ENCODE measurements at regions not wholly inside any gene's neighbourhood (a gene's known extent, or its start where the extent isn't known, plus 50 kb on each side); places are given as distances from the start of the nearest gene placed in this dataset.
"Not testable (repeated sequence)": the region's sequence is repeated elsewhere in the genome, so short reads cannot be mapped to it uniquely, and the experiment has no call there.

- TF ChIP-seq CTCF (IDR thresholded peaks at IDR 0.05; ENCODE audit: control extremely low read depth, extremely low read depth, low read depth, missing control alignments): no peak
- POLR2A ChIA-PET: no interaction called here
- CTCF ChIA-PET: no interaction called here
- DNase-seq (ENCODE audit: extremely low spot score): no peak
Observed at GRCh38 chr3:20552605-20553275, 366.7 kb upstream of the SGO1 start.

- CTCF ChIA-PET; DNase-seq (ENCODE audit: extremely low spot score); POLR2A ChIA-PET: not testable (repeated sequence)
Observed at GRCh38 chr3:20547361-20548269, 361.6 kb upstream of the SGO1 start.

- DNase-seq (ENCODE audit: extremely low spot score): no peak
- CTCF ChIA-PET: no interaction called here
- POLR2A ChIA-PET: no interaction called here
- no peak for TF ChIP-seq CTCF (IDR thresholded peaks at IDR 0.05; ENCODE audit: control extremely low read depth, extremely low read depth, low read depth, missing control alignments)
Observed at GRCh38 chr3:20546636-20547035, 360.6 kb upstream of the SGO1 start.

GRCh38 chr3:20543535-20544226 is 357.7 kb upstream of the SGO1 start:
- no peak for DNase-seq (ENCODE audit: extremely low spot score)
- CTCF ChIA-PET: interaction anchor here (0.7 kb wide), 2 partner anchors 13 to 33 kb away, joined by 3 read pairs; no protein-coding TSS in a partner anchor
- POLR2A ChIA-PET: no interaction called here
- no peak for TF ChIP-seq CTCF (IDR thresholded peaks at IDR 0.05; ENCODE audit: control extremely low read depth, extremely low read depth, low read depth, missing control alignments)

- TF ChIP-seq CTCF (IDR thresholded peaks at IDR 0.05; ENCODE audit: control extremely low read depth, extremely low read depth, low read depth, missing control alignments): no peak
- no peak for DNase-seq (ENCODE audit: extremely low spot score)
- ChIA-PET CTCF (no interaction called here), POLR2A (no interaction called here)
Observed at GRCh38 chr3:20540066-20540465, 354.1 kb upstream of the SGO1 start.

GRCh38 chr3:20539666-20540065 is 353.7 kb upstream of the SGO1 start:
- CTCF ChIA-PET: no interaction called here
- DNase-seq (ENCODE audit: extremely low spot score): no peak
- TF ChIP-seq CTCF (IDR thresholded peaks at IDR 0.05; ENCODE audit: control extremely low read depth, extremely low read depth, low read depth, missing control alignments): no peak
- POLR2A ChIA-PET: no interaction called here

- CTCF ChIA-PET: no interaction called here
- no peak for DNase-seq (ENCODE audit: extremely low spot score)
Observed at GRCh38 chr3:20537234-20537633, 351.2 kb upstream of the SGO1 start.

More at GRCh38 chr3:20537234-20537633, 351.2 kb upstream of the SGO1 start:
- POLR2A ChIA-PET: no interaction called here
- TF ChIP-seq CTCF (IDR thresholded peaks at IDR 0.05; ENCODE audit: control extremely low read depth, extremely low read depth, low read depth, missing control alignments): no peak

All from GM10248 (cell line).